Suprapubic skin (tissue), 4 donors: ENCODE measurements at regions not wholly inside any gene's neighbourhood (a gene's known extent, or its start where the extent isn't known, plus 50 kb on each side); places are given as distances from the start of the nearest gene placed in this dataset.
"Not testable (repeated sequence)": the region's sequence is repeated elsewhere in the genome, so short reads cannot be mapped to it uniquely, and the experiment has no call there.

Source experiments
- POLR2A ChIP-seq, 2 donors: fragments of 450-650 bp; IDR thresholded peaks; one replicate each; pipeline ENCODE4 v1.6.1; 2017; ENCODE audit warnings: antibody characterized with exemption in 2 of 2, mild to moderate bottlenecking in 2 of 2, moderate library complexity in 2 of 2
- POLR2AphosphoS5 ChIP-seq, 3 donors: sonication (generic); formaldehyde crosslinking; IDR thresholded peaks; one replicate each; pipeline ENCODE4 v1.6.1; 2017; ENCODE audit warnings: antibody characterized with exemption in 3 of 3
- TF ChIP-seq, protein P1 (sequence below), 2 donors: fragments of 200-600 bp in 1 of 2; fragments of 450-650 bp in 1 of 2; sonication (generic) in 1 of 2; IDR thresholded peaks; one replicate each; pipeline ENCODE4 v1.5.1; 2016 to 2019; ENCODE audit warnings: antibody characterized with exemption in 2 of 2, mild to moderate bottlenecking in 1 of 2, moderate library complexity in 1 of 2

DNA sequence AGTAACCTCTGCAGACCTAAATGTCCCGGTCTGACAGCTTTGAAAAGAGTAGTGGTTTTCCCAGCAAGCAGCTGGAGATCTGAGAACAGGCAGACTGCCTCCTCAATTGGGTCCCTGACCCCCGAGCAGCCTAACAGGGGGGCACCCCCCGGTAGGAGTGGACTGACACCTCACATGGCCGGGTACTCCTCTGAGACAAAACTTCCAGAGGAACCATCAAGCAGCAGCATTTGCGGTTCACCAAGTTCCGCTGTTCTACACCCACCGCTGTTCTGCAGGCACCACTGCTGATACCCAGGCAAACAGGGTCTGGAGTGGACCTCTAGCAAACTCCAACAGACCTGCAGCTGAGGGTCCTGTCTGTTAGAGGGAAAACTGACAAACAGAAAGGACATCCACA lies 341.1 kb downstream of the NEBL start:
- TF ChIP-seq POLR2A, POLR2AphosphoS5 (IDR thresholded peaks at IDR 0.05): not testable (repeated sequence)
- TF ChIP-seq, protein P1, sequence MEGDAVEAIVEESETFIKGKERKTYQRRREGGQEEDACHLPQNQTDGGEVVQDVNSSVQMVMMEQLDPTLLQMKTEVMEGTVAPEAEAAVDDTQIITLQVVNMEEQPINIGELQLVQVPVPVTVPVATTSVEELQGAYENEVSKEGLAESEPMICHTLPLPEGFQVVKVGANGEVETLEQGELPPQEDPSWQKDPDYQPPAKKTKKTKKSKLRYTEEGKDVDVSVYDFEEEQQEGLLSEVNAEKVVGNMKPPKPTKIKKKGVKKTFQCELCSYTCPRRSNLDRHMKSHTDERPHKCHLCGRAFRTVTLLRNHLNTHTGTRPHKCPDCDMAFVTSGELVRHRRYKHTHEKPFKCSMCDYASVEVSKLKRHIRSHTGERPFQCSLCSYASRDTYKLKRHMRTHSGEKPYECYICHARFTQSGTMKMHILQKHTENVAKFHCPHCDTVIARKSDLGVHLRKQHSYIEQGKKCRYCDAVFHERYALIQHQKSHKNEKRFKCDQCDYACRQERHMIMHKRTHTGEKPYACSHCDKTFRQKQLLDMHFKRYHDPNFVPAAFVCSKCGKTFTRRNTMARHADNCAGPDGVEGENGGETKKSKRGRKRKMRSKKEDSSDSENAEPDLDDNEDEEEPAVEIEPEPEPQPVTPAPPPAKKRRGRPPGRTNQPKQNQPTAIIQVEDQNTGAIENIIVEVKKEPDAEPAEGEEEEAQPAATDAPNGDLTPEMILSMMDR (IDR thresholded peaks at IDR 0.05), result not testable (repeated sequence)
